Mesendoderm (in vitro differentiated cells): ENCODE measurements at regions not wholly inside any gene's neighbourhood (a gene's known extent, or its start where the extent isn't known, plus 50 kb on each side); places are given as distances from the start of the nearest gene placed in this dataset.

Source experiments
- DNase-seq: peaks from one replicate; pipeline ENCODE4 v3.0.0; 2013
- H2AK5ac ChIP-seq: 2 replicates; pipeline ENCODE4 v1.6.1; 2013; ENCODE audit warnings: low read length, inconsistent platforms
- H2BK120ac ChIP-seq: 2 replicates; pipeline ENCODE4 v1.6.1; 2013; ENCODE audit warnings: low read depth, mild to moderate bottlenecking, low read length, moderate library complexity, mixed read lengths
- H2BK15ac ChIP-seq: replicated peaks from 2 replicates; pipeline ENCODE4 v1.6.1; 2013; ENCODE audit warnings: low read depth, mild to moderate bottlenecking, moderate library complexity
- H2BK5ac ChIP-seq: 2 replicates; pipeline ENCODE4 v1.6.1; 2013; ENCODE audit warnings: low read length, inconsistent platforms
- H3K18ac ChIP-seq: 2 replicates; pipeline ENCODE4 v1.6.1; 2013; ENCODE audit warnings: mild to moderate bottlenecking, low read length, mixed read lengths
- H3K23ac ChIP-seq: one replicate; pipeline ENCODE4 v1.6.1; 2013; ENCODE audit warnings: low read length
- H3K27ac ChIP-seq: 2 replicates; pipeline ENCODE4 v1.5.1; 2013; ENCODE audit warnings: low read depth, mild to moderate bottlenecking, inconsistent platforms, low read length, moderate library complexity
- H3K27me3 ChIP-seq: 2 replicates; pipeline ENCODE4 v1.6.1; 2013; ENCODE audit warnings: low read length, control low read depth, mild to moderate bottlenecking, inconsistent platforms; ENCODE audit not compliant: insufficient read depth, poor library complexity
- H3K36me3 ChIP-seq: 2 replicates; pipeline ENCODE4 v1.6.1; 2013; ENCODE audit warnings: low read length, inconsistent platforms; ENCODE audit not compliant: control insufficient read depth, insufficient read depth
- H3K4ac ChIP-seq: one replicate; pipeline ENCODE4 v1.6.1; 2013; ENCODE audit warnings: low read depth, mild to moderate bottlenecking, low read length, moderate library complexity
- H3K4me1 ChIP-seq: 2 replicates; pipeline ENCODE4 v1.6.1; 2013; ENCODE audit warnings: low read depth, low read length, inconsistent platforms; ENCODE audit not compliant: control insufficient read depth
- H3K4me2 ChIP-seq: 2 replicates; pipeline ENCODE4 v1.6.1; 2013; ENCODE audit warnings: low read length
- H3K4me3 ChIP-seq: 2 replicates; pipeline ENCODE4 v1.5.1; 2013; ENCODE audit warnings: mild to moderate bottlenecking, low read length
- H3K56ac ChIP-seq: one replicate; pipeline ENCODE4 v1.6.1; 2013; ENCODE audit warnings: low read length
- H3K79me1 ChIP-seq: 2 replicates; pipeline ENCODE4 v1.6.1; 2013; ENCODE audit warnings: low read length, inconsistent platforms
- H3K79me2 ChIP-seq: 2 replicates; pipeline ENCODE4 v1.6.1; 2013; ENCODE audit warnings: mild to moderate bottlenecking, low read length; ENCODE audit not compliant: control insufficient read depth, insufficient read depth
- H3K9ac ChIP-seq: 2 replicates; pipeline ENCODE4 v1.6.1; 2013; ENCODE audit warnings: low read length, inconsistent platforms
- H4K5ac ChIP-seq: one replicate; pipeline ENCODE4 v1.6.1; 2013; ENCODE audit warnings: low read length
- H4K8ac ChIP-seq: one replicate; pipeline ENCODE4 v1.6.1; 2013; ENCODE audit warnings: low read depth, mild to moderate bottlenecking, control low read depth, low read length, moderate library complexity
- WGBS: extraction: QIAGEN DNeasy Blood & Tissue Kit; methylation state at CpG from one replicate; pipeline ENCODE4 v1.1.7; 2013; ENCODE audit warnings: low lambda C conversion rate, missing lambda C conversion rate; ENCODE audit not compliant: insufficient coverage; ENCODE audit errors: extremely low coverage; 5-methylcytosine and 5-hydroxymethylcytosine counted together

DNA sequence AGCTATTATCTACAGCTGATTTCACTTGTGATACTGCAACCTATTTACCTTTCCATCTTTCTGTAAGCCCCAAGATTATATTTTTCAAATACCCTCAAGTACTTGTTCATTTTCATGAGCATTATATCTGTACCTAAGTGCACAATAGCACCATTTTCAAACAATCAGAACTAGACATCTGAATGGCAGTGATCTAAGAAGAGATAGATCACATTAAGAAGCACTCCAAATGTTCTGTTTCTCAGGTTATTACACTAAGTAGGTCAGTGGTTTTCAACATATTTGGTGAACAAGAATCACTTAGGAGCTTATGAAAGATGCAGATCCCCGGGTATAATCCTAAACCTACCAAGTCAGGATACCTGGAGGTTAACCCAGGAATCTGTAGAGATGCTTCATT is 872.7 kb downstream of the DCDC2C start:
- Histone ChIP-seq H3K27ac (no peak overlapping the region), H4K5ac (no peak overlapping the region), H4K8ac (no peak overlapping the region), H3K79me2 (no peaks in the 10 kb centered on the region), H3K4me1 (no peaks in the 10 kb centered on the region), H3K23ac (no peak overlapping the region), H2BK120ac (no peak overlapping the region), H3K36me3 (no peaks in the 10 kb centered on the region), H3K4me3 (no peak overlapping the region), H3K18ac (no peak overlapping the region), H3K4me2 (no peak overlapping the region), H3K79me1 (no peaks in the 10 kb centered on the region), H3K9ac (no peak overlapping the region), H2BK5ac (no peak overlapping the region), H3K56ac (no peak overlapping the region), H2BK15ac (no peak overlapping the region), H3K27me3 (no peaks in the 10 kb centered on the region), H2AK5ac (no peak overlapping the region), H3K4ac (no peak overlapping the region)
- DNase-seq, result no peak
- no CpG with 5 or more reads among the region's 1 CpG for WGBS

DNA sequence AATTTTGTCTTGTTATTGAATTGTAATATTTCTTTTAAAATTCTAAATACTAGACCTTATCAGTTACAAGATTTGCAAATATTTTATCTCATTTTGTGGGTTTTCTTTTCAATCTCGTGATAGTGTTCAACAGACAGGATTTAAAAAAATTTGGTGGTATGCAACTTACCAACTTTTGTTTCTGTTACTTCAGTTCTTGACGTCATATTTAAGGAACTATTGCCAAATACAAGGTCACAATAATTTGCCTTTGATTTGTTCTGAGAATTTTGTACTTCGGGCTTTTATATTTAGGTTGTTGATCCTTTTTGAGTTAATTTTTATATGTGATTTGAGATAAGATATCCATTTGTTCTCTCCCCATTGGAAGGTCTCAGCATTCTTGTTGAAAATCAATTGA is 876.6 kb downstream of the DCDC2C start:
- Histone ChIP-seq H3K4ac (no peak overlapping the region), H3K56ac (no peak overlapping the region), H2BK5ac (no peak overlapping the region), H3K27ac (no peak overlapping the region), H3K4me3 (no peak overlapping the region), H4K5ac (no peak overlapping the region), H3K4me2 (no peak overlapping the region), H2BK120ac (no peak overlapping the region), H3K4me1 (no peaks in the 10 kb centered on the region), H2AK5ac (no peak overlapping the region), H3K9ac (no peak overlapping the region), H3K23ac (no peak overlapping the region), H3K36me3 (no peaks in the 10 kb centered on the region), H3K18ac (no peak overlapping the region), H3K79me1 (no peaks in the 10 kb centered on the region), H3K27me3 (no peaks in the 10 kb centered on the region), H2BK15ac (no peak overlapping the region), H4K8ac (no peak overlapping the region), H3K79me2 (no peaks in the 10 kb centered on the region)
- no peak for DNase-seq
- WGBS, result no CpG with 5 or more reads among the region's 3 CpGs

DNA sequence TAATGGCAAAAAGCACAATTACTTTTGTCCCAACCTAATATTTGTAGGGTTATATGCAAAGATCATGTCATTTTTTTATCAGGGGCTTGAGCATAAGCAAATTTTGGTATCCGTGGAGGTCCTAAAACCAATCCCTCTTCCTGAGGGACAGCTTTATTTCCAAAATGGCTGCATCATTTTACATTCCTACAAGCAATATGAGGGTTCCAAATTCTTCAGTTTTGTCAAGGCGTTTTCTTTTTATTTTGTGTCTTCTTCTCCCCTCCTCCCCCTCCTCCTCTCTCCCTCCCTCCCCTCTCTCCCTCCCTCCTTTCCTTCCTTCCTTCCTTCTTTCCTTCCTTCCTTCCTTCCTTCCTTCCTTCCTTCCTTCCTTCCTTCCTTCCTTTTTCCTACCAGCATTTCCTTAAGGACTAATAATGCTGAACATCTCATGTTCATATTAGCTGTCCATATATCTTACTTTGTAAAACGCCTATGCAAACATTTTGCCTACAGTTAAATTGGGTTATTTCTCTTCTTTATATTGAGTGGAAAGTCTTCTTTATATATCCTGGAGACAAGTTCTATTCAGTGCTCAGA is 881.8 kb downstream of the DCDC2C start:
- no peak overlapping the region for H2BK120ac ChIP-seq
- no peak overlapping the region for H2AK5ac ChIP-seq
- H4K5ac ChIP-seq, result no peak overlapping the region
- no peak overlapping the region for H3K4ac ChIP-seq
- no peak for DNase-seq
- no peaks in the 10 kb centered on the region for H3K79me2 ChIP-seq
- no peak overlapping the region for H2BK15ac ChIP-seq
- no peaks in the 10 kb centered on the region for H3K4me1 ChIP-seq
- H3K56ac ChIP-seq, result no peak overlapping the region
- no peak overlapping the region for H3K4me2 ChIP-seq
- H3K23ac ChIP-seq, result no peak overlapping the region
- H4K8ac ChIP-seq, result no peak overlapping the region
- WGBS, result no CpG with 5 or more reads among the region's 3 CpGs
- H3K9ac ChIP-seq, result no peak overlapping the region
- no peak overlapping the region for H2BK5ac ChIP-seq
- no peaks in the 10 kb centered on the region for H3K79me1 ChIP-seq
- no peak overlapping the region for H3K27ac ChIP-seq
- H3K27me3 ChIP-seq, result no peaks in the 10 kb centered on the region
- no peak overlapping the region for H3K18ac ChIP-seq
- no peak overlapping the region for H3K4me3 ChIP-seq
- H3K36me3 ChIP-seq, result no peaks in the 10 kb centered on the region

DNA sequence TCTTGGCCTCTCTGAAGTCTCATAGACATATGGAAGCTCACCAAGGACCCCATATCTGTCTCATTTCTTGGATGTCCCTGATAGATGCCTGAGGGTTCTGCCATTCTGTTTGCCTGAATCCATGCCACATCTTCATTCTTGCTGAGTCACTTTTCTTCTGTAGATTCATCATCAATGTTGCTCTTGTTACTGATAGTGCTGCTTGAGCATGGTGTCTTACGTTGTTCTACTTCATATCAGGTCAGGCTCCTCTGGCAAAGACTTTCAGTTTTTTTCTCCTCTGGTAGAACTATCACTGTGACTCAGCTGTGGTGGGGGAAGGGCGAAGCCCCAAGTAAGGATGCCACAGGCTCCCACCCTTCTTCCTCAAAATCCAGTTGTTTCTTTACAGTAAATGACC is 885.2 kb downstream of the DCDC2C start:
- WGBS, result no CpG with 5 or more reads among the region's 2 CpGs
- H3K4me3 ChIP-seq, result no peak overlapping the region

DNA sequence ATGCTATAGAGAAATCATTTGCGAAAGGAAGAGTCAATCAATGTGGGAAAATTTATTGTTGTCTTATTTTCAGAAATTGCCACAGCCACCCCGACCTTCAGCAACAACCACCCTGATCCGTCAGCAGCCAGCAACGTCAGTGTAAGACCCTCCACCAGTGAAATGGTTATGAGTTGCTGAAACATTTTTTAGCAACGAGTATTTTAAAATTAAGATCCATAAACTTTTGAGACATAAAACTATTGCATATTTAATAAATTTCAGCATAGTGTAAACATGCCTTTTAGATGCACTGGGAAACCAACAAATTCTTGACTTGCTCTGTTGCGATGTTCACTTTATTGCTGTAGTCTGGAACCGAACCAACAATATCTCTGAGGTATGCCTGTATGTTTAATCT is 887.9 kb downstream of the DCDC2C start:
- H3K18ac ChIP-seq, result no peak overlapping the region
- no peak overlapping the region for H3K9ac ChIP-seq
- H3K56ac ChIP-seq, result no peak overlapping the region
- no peak overlapping the region for H3K4me2 ChIP-seq
- no peak overlapping the region for H3K4ac ChIP-seq
- no peak overlapping the region for H2BK15ac ChIP-seq
- H3K23ac ChIP-seq, result no peak overlapping the region
- H3K79me1 ChIP-seq, result no peaks in the 10 kb centered on the region
- no peak overlapping the region for H2BK5ac ChIP-seq
- no peaks in the 10 kb centered on the region for H3K36me3 ChIP-seq
- no peak for DNase-seq
- no peak overlapping the region for H4K8ac ChIP-seq
- no peaks in the 10 kb centered on the region for H3K4me1 ChIP-seq
- H2AK5ac ChIP-seq, result no peak overlapping the region
- no peak overlapping the region for H3K4me3 ChIP-seq
- no peak overlapping the region for H3K27ac ChIP-seq
- no peaks in the 10 kb centered on the region for H3K79me2 ChIP-seq
- no peaks in the 10 kb centered on the region for H3K27me3 ChIP-seq
- no peak overlapping the region for H4K5ac ChIP-seq
- WGBS, result no CpG with 5 or more reads among the region's 7 CpGs
- no peak overlapping the region for H2BK120ac ChIP-seq

More for the DNA sequence above, 885.2 kb downstream of the DCDC2C start:
- H2AK5ac ChIP-seq, result no peak overlapping the region
- no peak overlapping the region for H2BK120ac ChIP-seq
- no peak overlapping the region for H3K23ac ChIP-seq
- H3K9ac ChIP-seq, result no peak overlapping the region
- H3K27me3 ChIP-seq, result no peaks in the 10 kb centered on the region
- H2BK5ac ChIP-seq, result no peak overlapping the region
- no peak overlapping the region for H2BK15ac ChIP-seq
- no peak overlapping the region for H3K56ac ChIP-seq
- H4K5ac ChIP-seq, result no peak overlapping the region
- no peaks in the 10 kb centered on the region for H3K4me1 ChIP-seq
- no peak overlapping the region for H3K18ac ChIP-seq
- peak overlapping the region; percentile 95 for H4K8ac ChIP-seq
- DNase-seq, result peak; percentile 27
- H3K27ac ChIP-seq, result no peak overlapping the region
- H3K79me1 ChIP-seq, result no peaks in the 10 kb centered on the region
- H3K36me3 ChIP-seq, result no peaks in the 10 kb centered on the region
- H3K4me2 ChIP-seq, result no peak overlapping the region
- H3K4ac ChIP-seq, result no peak overlapping the region
- no peaks in the 10 kb centered on the region for H3K79me2 ChIP-seq

GRCh38 chr2:4597400-4597799 is 894.0 kb downstream of the DCDC2C start:
- H2AK5ac ChIP-seq, result no peak overlapping the region
- H3K36me3 ChIP-seq, result no peaks in the 10 kb centered on the region
- no peak for DNase-seq
- H3K4me2 ChIP-seq, result no peak overlapping the region
- H4K5ac ChIP-seq, result no peak overlapping the region
- H2BK5ac ChIP-seq, result no peak overlapping the region
- no peaks in the 10 kb centered on the region for H3K79me1 ChIP-seq
- no peak overlapping the region for H2BK120ac ChIP-seq
- H3K23ac ChIP-seq, result no peak overlapping the region
- H3K9ac ChIP-seq, result no peak overlapping the region
- no peak overlapping the region for H3K4me3 ChIP-seq
- H3K4ac ChIP-seq, result no peak overlapping the region
- no peak overlapping the region for H2BK15ac ChIP-seq
- no peak overlapping the region for H3K56ac ChIP-seq
- no peak overlapping the region for H3K18ac ChIP-seq
- H3K79me2 ChIP-seq, result no peaks in the 10 kb centered on the region
- WGBS, result no CpG with 5 or more reads among the region's 3 CpGs
- no peak overlapping the region for H3K27ac ChIP-seq
- H3K4me1 ChIP-seq, result no peaks in the 10 kb centered on the region
- no peak overlapping the region for H4K8ac ChIP-seq
- no peaks in the 10 kb centered on the region for H3K27me3 ChIP-seq
